DND-41 (cell line): ENCODE measurements at regions not wholly inside any gene's neighbourhood (a gene's known extent, or its start where the extent isn't known, plus 50 kb on each side); places are given as distances from the start of the nearest gene placed in this dataset.

Source experiments
- ATAC-seq: fragments of 200-7000 bp; cut with Tn5 transposase; 3 replicates; pipeline ENCODE4 v1.9.1; 2021; ENCODE audit warnings: low read depth; ENCODE audit not compliant: insufficient read depth
- DNase-seq: peaks from one replicate; pipeline ENCODE4 v3.0.0-alpha.2; 2020
- H2AFZ ChIP-seq: 2 replicates; pipeline ENCODE4 v1.6.0; 2012; ENCODE audit warnings: low read depth, low read length
- H3K27ac ChIP-seq: 2 replicates; pipeline ENCODE4 v1.5.1; 2012; ENCODE audit warnings: low read length, inconsistent platforms
- H3K27me3 ChIP-seq: fragments of 200-600 bp; sonication (generic); 2 replicates; pipeline ENCODE4 v1.6.0; 2012; ENCODE audit warnings: low read length, mild to moderate bottlenecking, inconsistent platforms; ENCODE audit not compliant: insufficient read depth, poor library complexity
- H3K36me3 ChIP-seq: 2 replicates; pipeline ENCODE4 v1.5.1; 2012; ENCODE audit warnings: low read length, inconsistent platforms; ENCODE audit not compliant: insufficient read depth
- H3K4me1 ChIP-seq: 2 replicates; pipeline ENCODE4 v1.5.1; 2012; ENCODE audit warnings: mild to moderate bottlenecking, low read length; ENCODE audit not compliant: insufficient read depth
- H3K4me2 ChIP-seq: 2 replicates; pipeline ENCODE4 v1.6.0; 2012; ENCODE audit warnings: mild to moderate bottlenecking, moderate library complexity, low read length, inconsistent platforms; ENCODE audit not compliant: insufficient read depth
- H3K4me3 ChIP-seq, 2 experiments: fragments of 200-600 bp in 1 of 2; shearing (Covaris generic) in 1 of 2; 2 replicates each; pipeline ENCODE4 v1.5.1; 2012 to 2016; ENCODE audit warnings: inconsistent platforms in 2 of 2, low read length in 2 of 2, mild to moderate bottlenecking in 2 of 2, low read depth in 1 of 2, moderate library complexity in 1 of 2
- H3K79me2 ChIP-seq: 2 replicates; pipeline ENCODE4 v1.6.0; 2012; ENCODE audit warnings: low read length, inconsistent platforms; ENCODE audit not compliant: insufficient read depth
- H3K9ac ChIP-seq: 2 replicates; pipeline ENCODE4 v1.6.0; 2012; ENCODE audit warnings: low read depth, mild to moderate bottlenecking, inconsistent platforms, low read length, moderate library complexity
- H3K9me3 ChIP-seq: 2 replicates; pipeline ENCODE4 v1.5.1; 2012; ENCODE audit warnings: low read length, moderate library complexity, mild to moderate bottlenecking, inconsistent platforms; ENCODE audit not compliant: insufficient read depth, severe bottlenecking
- H4K20me1 ChIP-seq: 2 replicates; pipeline ENCODE4 v1.6.0; 2012; ENCODE audit warnings: low read length; ENCODE audit not compliant: insufficient read depth
- EZH2 ChIP-seq: IDR thresholded peaks from 3 replicates; pipeline ENCODE4 v1.6.1; 2012; ENCODE audit warnings: borderline replicate concordance, low read depth, mild to moderate bottlenecking, moderate library complexity, low read length, inconsistent platforms; ENCODE audit not compliant: severe bottlenecking
- TF ChIP-seq, protein P1 (sequence below): IDR thresholded peaks from 2 replicates; pipeline ENCODE4 v1.5.1; 2012; ENCODE audit warnings: borderline replicate concordance, low read length, moderate library complexity, mild to moderate bottlenecking; ENCODE audit not compliant: poor library complexity, severe bottlenecking; ENCODE audit errors: extremely low read depth

DNA sequence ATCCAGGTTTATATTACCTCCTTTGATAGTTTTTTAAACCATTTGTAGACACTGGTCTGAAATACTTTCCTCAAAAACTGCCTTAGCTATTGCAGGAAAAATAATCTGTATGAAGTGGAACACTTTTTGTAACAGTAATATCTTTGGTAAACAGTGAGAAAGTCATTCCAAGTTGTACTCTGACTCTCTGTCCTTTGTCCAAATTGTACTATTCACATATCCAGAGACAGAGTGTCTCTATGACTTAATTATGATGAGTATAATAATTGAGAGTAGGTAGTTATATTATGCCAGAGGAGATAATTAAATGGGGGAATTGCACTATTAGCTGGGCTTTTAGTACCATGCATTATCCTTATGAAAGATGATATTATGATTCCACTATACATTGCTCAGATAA is 112.6 kb upstream of the LCORL start:
- Histone ChIP-seq H3K79me2 (no peaks in the 10 kb centered on the region), H3K36me3 (no peaks in the 10 kb centered on the region), H3K4me3 (no peak overlapping the region), H3K9ac (no peak overlapping the region), H3K4me2 (no peak overlapping the region), H3K27ac (no peak overlapping the region), H3K9me3 (no peaks in the 10 kb centered on the region), H2AFZ (no peak overlapping the region), H3K27me3 (no peaks in the 10 kb centered on the region), H3K4me1 (no peaks in the 10 kb centered on the region), H4K20me1 (no peaks in the 10 kb centered on the region)
- TF ChIP-seq, protein P1, sequence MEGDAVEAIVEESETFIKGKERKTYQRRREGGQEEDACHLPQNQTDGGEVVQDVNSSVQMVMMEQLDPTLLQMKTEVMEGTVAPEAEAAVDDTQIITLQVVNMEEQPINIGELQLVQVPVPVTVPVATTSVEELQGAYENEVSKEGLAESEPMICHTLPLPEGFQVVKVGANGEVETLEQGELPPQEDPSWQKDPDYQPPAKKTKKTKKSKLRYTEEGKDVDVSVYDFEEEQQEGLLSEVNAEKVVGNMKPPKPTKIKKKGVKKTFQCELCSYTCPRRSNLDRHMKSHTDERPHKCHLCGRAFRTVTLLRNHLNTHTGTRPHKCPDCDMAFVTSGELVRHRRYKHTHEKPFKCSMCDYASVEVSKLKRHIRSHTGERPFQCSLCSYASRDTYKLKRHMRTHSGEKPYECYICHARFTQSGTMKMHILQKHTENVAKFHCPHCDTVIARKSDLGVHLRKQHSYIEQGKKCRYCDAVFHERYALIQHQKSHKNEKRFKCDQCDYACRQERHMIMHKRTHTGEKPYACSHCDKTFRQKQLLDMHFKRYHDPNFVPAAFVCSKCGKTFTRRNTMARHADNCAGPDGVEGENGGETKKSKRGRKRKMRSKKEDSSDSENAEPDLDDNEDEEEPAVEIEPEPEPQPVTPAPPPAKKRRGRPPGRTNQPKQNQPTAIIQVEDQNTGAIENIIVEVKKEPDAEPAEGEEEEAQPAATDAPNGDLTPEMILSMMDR: no peak
- TF ChIP-seq EZH2: no peak
- DNase-seq: no peak
- no peak for ATAC-seq

GRCh38 chr4:18130256-18130655 is 108.7 kb upstream of the LCORL start:
- no peak for DNase-seq
- Histone ChIP-seq H3K9ac (no peak overlapping the region), H3K27me3 (no peaks in the 10 kb centered on the region), H3K4me2 (no peak overlapping the region), H3K79me2 (no peaks in the 10 kb centered on the region), H3K4me3 (no peak overlapping the region), H3K9me3 (no peaks in the 10 kb centered on the region), H3K27ac (no peak overlapping the region), H3K36me3 (no peaks in the 10 kb centered on the region), H2AFZ (no peak overlapping the region), H4K20me1 (no peaks in the 10 kb centered on the region), H3K4me1 (no peaks in the 10 kb centered on the region)
- TF ChIP-seq, protein P1: no peak
- TF ChIP-seq EZH2: no peak
- ATAC-seq: no peak

GRCh38 chr4:18128241-18128640 is 106.7 kb upstream of the LCORL start:
- no peaks in the 10 kb centered on the region for H4K20me1 ChIP-seq
- H2AFZ ChIP-seq: no peak overlapping the region
- ATAC-seq (no peak), DNase-seq (no peak)
- H3K4me3 ChIP-seq: no peak overlapping the region
- no peak overlapping the region for H3K9ac ChIP-seq
- no peak for TF ChIP-seq EZH2
- TF ChIP-seq, protein P1: no peak
- no peaks in the 10 kb centered on the region for H3K27me3 ChIP-seq
- no peak overlapping the region for H3K27ac ChIP-seq
- no peaks in the 10 kb centered on the region for H3K9me3 ChIP-seq
- no peaks in the 10 kb centered on the region for H3K79me2 ChIP-seq
- no peaks in the 10 kb centered on the region for H3K4me1 ChIP-seq
- H3K36me3 ChIP-seq: no peaks in the 10 kb centered on the region
- H3K4me2 ChIP-seq: no peak overlapping the region

- TF ChIP-seq, protein P1: no peak
- no peak for TF ChIP-seq EZH2
- H3K4me2 ChIP-seq: no peak overlapping the region
- H3K27ac ChIP-seq: no peak overlapping the region
- H3K4me3 ChIP-seq: no peak overlapping the region
- H3K79me2 ChIP-seq: no peaks in the 10 kb centered on the region
- H4K20me1 ChIP-seq: no peaks in the 10 kb centered on the region
- ATAC-seq (no peak), DNase-seq (no peak)
- H3K4me1 ChIP-seq: no peaks in the 10 kb centered on the region
- no peaks in the 10 kb centered on the region for H3K9me3 ChIP-seq
- H3K27me3 ChIP-seq: no peaks in the 10 kb centered on the region
- no peaks in the 10 kb centered on the region for H3K36me3 ChIP-seq
- no peak overlapping the region for H2AFZ ChIP-seq
- H3K9ac ChIP-seq: no peak overlapping the region
These were observed 105.5 kb upstream of the LCORL start for GRCh38 chr4:18127030-18127429.
